ENCODE measurements at regions not wholly inside any gene's neighbourhood (a gene's known extent, or its start where the extent isn't known, plus 50 kb on each side); places are given as distances from the start of the nearest gene placed in this dataset.

- no peak overlapping the region for H3K27ac ChIP-seq (ENCODE audit: low read depth, low read length)
- no peaks in the 10 kb centered on the region for H3K27me3 ChIP-seq (ENCODE audit: control insufficient read depth, insufficient read depth, low read length, poor library complexity, severe bottlenecking)
- H3K9me3 Mint-ChIP-seq, result no peaks in the 10 kb centered on the region
- H3K27me3 Mint-ChIP-seq (ENCODE audit: insufficient read depth), result no peaks in the 10 kb centered on the region
- peaks cover 6% of the 10 kb centered on the region for H3K36me3 Mint-ChIP-seq (ENCODE audit: low read depth)
- 82 to 100% methylated on average over 3 to 8 of the region's 8 CpGs for WGBS, 2 experiments (ENCODE audit: insufficient coverage in 1 of 2, insufficient read length in 1 of 2)
- peaks cover 45% of the 10 kb centered on the region for H3K4me1 Mint-ChIP-seq
- no peaks in the 10 kb centered on the region for H3K9me3 ChIP-seq (ENCODE audit: control insufficient read depth, low read length)
- H3K4me3 Mint-ChIP-seq, result no peak overlapping the region
- no peak overlapping the region for H3K4me3 ChIP-seq (ENCODE audit: low read length)
- H3K36me3 ChIP-seq (ENCODE audit: control insufficient read depth, insufficient read depth, low read length), result no peaks in the 10 kb centered on the region
- TF ChIP-seq CTCF (conservative IDR thresholded peaks at IDR 0.05), result no peak
- no peak overlapping the region for H3K27ac Mint-ChIP-seq
- no peak for DNase-seq
- no peak overlapping the region for H3K9ac ChIP-seq (ENCODE audit: extremely low read depth, low read length, poor library complexity, severe bottlenecking)
- peaks cover 25% of the 10 kb centered on the region for H3K4me1 ChIP-seq (ENCODE audit: control insufficient read depth, insufficient read depth, low read length)
Observed at GRCh38 chr6:143619824-143620401, 57.9 kb upstream of the PHACTR2 start.

- no peak overlapping the region for H3K9ac ChIP-seq (ENCODE audit: extremely low read depth, low read length, poor library complexity, severe bottlenecking)
- no peaks in the 10 kb centered on the region for H3K9me3 ChIP-seq (ENCODE audit: control insufficient read depth, low read length)
- Mint-ChIP-seq H3K27ac (peak overlapping the region; percentile 11), H3K4me3 (no peak overlapping the region), H3K9me3 (no peaks in the 10 kb centered on the region), H3K27me3 (ENCODE audit: insufficient read depth) (no peaks in the 10 kb centered on the region), H3K4me1 (peaks cover 42% of the 10 kb centered on the region), H3K36me3 (ENCODE audit: low read depth) (no peaks in the 10 kb centered on the region)
- no peak overlapping the region for H3K27ac ChIP-seq (ENCODE audit: low read depth, low read length)
- 66 to 73% methylated on average over 5 to 7 of the region's 7 CpGs for WGBS, 2 experiments (ENCODE audit: insufficient coverage in 1 of 2, insufficient read length in 1 of 2)
- no peak overlapping the region for H3K4me3 ChIP-seq (ENCODE audit: low read length)
- H3K4me1 ChIP-seq (ENCODE audit: control insufficient read depth, insufficient read depth, low read length), result peaks cover 25% of the 10 kb centered on the region
- no peak for TF ChIP-seq CTCF (conservative IDR thresholded peaks at IDR 0.05)
- H3K36me3 ChIP-seq (ENCODE audit: control insufficient read depth, insufficient read depth, low read length), result no peaks in the 10 kb centered on the region
- DNase-seq, result no peak
- H3K27me3 ChIP-seq (ENCODE audit: control insufficient read depth, insufficient read depth, low read length, poor library complexity, severe bottlenecking), result no peaks in the 10 kb centered on the region
Observed at GRCh38 chr6:143616741-143617140, 61.0 kb upstream of the PHACTR2 start.

- H3K9me3 ChIP-seq (ENCODE audit: control insufficient read depth, low read length), result no peaks in the 10 kb centered on the region
- no peak overlapping the region for H3K4me3 ChIP-seq (ENCODE audit: low read length)
- Mint-ChIP-seq H3K9me3 (no peaks in the 10 kb centered on the region), H3K36me3 (ENCODE audit: low read depth) (no peaks in the 10 kb centered on the region), H3K27me3 (ENCODE audit: insufficient read depth) (no peaks in the 10 kb centered on the region), H3K4me3 (no peak overlapping the region), H3K27ac (no peak overlapping the region), H3K4me1 (peaks cover 37% of the 10 kb centered on the region)
- WGBS, 2 experiments (ENCODE audit: insufficient coverage in 1 of 2, insufficient read length in 1 of 2), result 93 to 100% methylated on average over 1 of the region's 1 CpG
- H3K4me1 ChIP-seq (ENCODE audit: control insufficient read depth, insufficient read depth, low read length), result peaks cover 21% of the 10 kb centered on the region
- H3K36me3 ChIP-seq (ENCODE audit: control insufficient read depth, insufficient read depth, low read length), result no peaks in the 10 kb centered on the region
- DNase-seq, result no peak
- no peak for TF ChIP-seq CTCF (conservative IDR thresholded peaks at IDR 0.05)
- H3K27me3 ChIP-seq (ENCODE audit: control insufficient read depth, insufficient read depth, low read length, poor library complexity, severe bottlenecking), result no peaks in the 10 kb centered on the region
- no peak overlapping the region for H3K9ac ChIP-seq (ENCODE audit: extremely low read depth, low read length, poor library complexity, severe bottlenecking)
- no peak overlapping the region for H3K27ac ChIP-seq (ENCODE audit: low read depth, low read length)
Observed at GRCh38 chr6:143615785-143616184, 62.0 kb upstream of the PHACTR2 start.
